C4-2B (cell line): ENCODE measurements at regions not wholly inside any gene's neighbourhood (a gene's known extent, or its start where the extent isn't known, plus 50 kb on each side); places are given as distances from the start of the nearest gene placed in this dataset.

Experiments
- CTCF ChIP-seq: fragments of 450-650 bp; conservative IDR thresholded peaks from 2 replicates; pipeline ENCODE4 v1.5.1; 2017; ENCODE audit warnings: mild to moderate bottlenecking
- ZFX ChIP-seq: fragments of 450-650 bp; IDR thresholded peaks from 2 replicates; pipeline ENCODE4 v1.6.1; 2017

- TF ChIP-seq CTCF (no peak), ZFX (no peak)
Measured at GRCh38 chr14:80264702-80265101, 53.4 kb upstream of the DIO2 start.
